GM18499 (cell line): ENCODE measurements at regions not wholly inside any gene's neighbourhood (a gene's known extent, or its start where the extent isn't known, plus 50 kb on each side); places are given as distances from the start of the nearest gene placed in this dataset.
"Not testable (repeated sequence)": the region's sequence is repeated elsewhere in the genome, so short reads cannot be mapped to it uniquely, and the experiment has no call there.

Experiments
- ATAC-seq: cut with Tn5 transposase; IDR thresholded peaks from one replicate; pipeline ENCODE4 v1.9.1; 2021; ENCODE audit warnings: moderate number of reproducible peaks; ENCODE audit not compliant: insufficient read depth, unreplicated experiment

- no peak for ATAC-seq
Observed at GRCh38 chr1:101185421-101185820, 51.4 kb upstream of the S1PR1 start.

- no peak for ATAC-seq
Observed at GRCh38 chr1:101183388-101183699, 53.5 kb upstream of the S1PR1 start.

- no peak for ATAC-seq
Observed at GRCh38 chr1:101182627-101183387, 54.0 kb upstream of the S1PR1 start.

GRCh38 chr1:101181930-101182329 lies 54.9 kb upstream of the S1PR1 start:
- no peak for ATAC-seq

- peak; percentile 91 for ATAC-seq
Observed at GRCh38 chr1:101178688-101179491, 57.9 kb upstream of the S1PR1 start.

- no peak for ATAC-seq
Observed at GRCh38 chr1:101178341-101178687, 58.5 kb upstream of the S1PR1 start.

- ATAC-seq, result no peak
Observed at GRCh38 chr1:101175886-101176285, 60.9 kb upstream of the S1PR1 start.

- ATAC-seq, result no peak
Observed at GRCh38 chr1:101175466-101175865, 61.4 kb upstream of the S1PR1 start.

- ATAC-seq, result no peak
Observed at GRCh38 chr1:101174722-101175121, 62.1 kb upstream of the S1PR1 start.

GRCh38 chr1:101174298-101174697 lies 62.5 kb upstream of the S1PR1 start:
- not testable (repeated sequence) for ATAC-seq

GRCh38 chr1:101170506-101171050 lies 66.2 kb upstream of the S1PR1 start:
- no peak for ATAC-seq

- no peak for ATAC-seq
Observed at GRCh38 chr1:101167891-101168290, 68.9 kb upstream of the S1PR1 start.

- ATAC-seq, result no peak
Observed at GRCh38 chr1:101166583-101167120, 70.2 kb upstream of the S1PR1 start.

- no peak for ATAC-seq
Observed at GRCh38 chr1:101165954-101166353, 70.9 kb upstream of the S1PR1 start.

GRCh38 chr1:101165532-101165931 lies 71.3 kb upstream of the S1PR1 start:
- ATAC-seq, result no peak

GRCh38 chr1:101164776-101165175 lies 72.0 kb upstream of the S1PR1 start:
- ATAC-seq, result no peak

- ATAC-seq, result no peak
Observed at GRCh38 chr1:101162736-101163735, 73.8 kb upstream of the S1PR1 start.

GRCh38 chr1:101162300-101162699 lies 74.5 kb upstream of the S1PR1 start:
- no peak for ATAC-seq

GRCh38 chr1:101161619-101162018 lies 75.2 kb upstream of the S1PR1 start:
- ATAC-seq, result no peak

GRCh38 chr1:101158424-101158823 lies 78.4 kb upstream of the S1PR1 start:
- no peak for ATAC-seq
